ENCODE measurements at regions not wholly inside any gene's neighbourhood (a gene's known extent, or its start where the extent isn't known, plus 50 kb on each side); places are given as distances from the start of the nearest gene placed in this dataset.
"Not testable (repeated sequence)": the region's sequence is repeated elsewhere in the genome, so short reads cannot be mapped to it uniquely, and the experiment has no call there.

DNA sequence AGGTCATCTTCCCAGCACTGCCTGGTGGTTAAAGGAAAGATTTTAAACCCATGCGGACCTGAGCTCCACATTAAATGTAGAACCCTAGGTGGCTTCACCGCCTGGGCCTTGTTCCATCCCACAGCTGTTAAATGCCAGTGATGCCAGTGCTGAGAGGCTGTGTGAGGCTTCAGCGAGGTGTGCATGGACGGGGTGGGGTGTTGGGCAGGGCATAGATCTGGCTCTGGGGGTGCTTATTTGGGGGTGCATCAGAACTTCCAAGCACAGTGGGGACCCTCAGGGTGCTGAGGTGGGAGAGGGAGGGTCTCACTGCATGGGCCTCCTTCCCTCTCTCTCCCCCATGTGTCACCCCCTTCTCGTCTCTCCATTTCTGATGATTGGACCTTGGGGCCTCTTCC lies 90.1 kb upstream of the B3GAT1 start:
- in situ Hi-C loops (cut with HindIII; ENCODE audit: low sequenced_read_pairs): no loop called here
- DNase-seq (ENCODE audit: low spot score): no peak

DNA sequence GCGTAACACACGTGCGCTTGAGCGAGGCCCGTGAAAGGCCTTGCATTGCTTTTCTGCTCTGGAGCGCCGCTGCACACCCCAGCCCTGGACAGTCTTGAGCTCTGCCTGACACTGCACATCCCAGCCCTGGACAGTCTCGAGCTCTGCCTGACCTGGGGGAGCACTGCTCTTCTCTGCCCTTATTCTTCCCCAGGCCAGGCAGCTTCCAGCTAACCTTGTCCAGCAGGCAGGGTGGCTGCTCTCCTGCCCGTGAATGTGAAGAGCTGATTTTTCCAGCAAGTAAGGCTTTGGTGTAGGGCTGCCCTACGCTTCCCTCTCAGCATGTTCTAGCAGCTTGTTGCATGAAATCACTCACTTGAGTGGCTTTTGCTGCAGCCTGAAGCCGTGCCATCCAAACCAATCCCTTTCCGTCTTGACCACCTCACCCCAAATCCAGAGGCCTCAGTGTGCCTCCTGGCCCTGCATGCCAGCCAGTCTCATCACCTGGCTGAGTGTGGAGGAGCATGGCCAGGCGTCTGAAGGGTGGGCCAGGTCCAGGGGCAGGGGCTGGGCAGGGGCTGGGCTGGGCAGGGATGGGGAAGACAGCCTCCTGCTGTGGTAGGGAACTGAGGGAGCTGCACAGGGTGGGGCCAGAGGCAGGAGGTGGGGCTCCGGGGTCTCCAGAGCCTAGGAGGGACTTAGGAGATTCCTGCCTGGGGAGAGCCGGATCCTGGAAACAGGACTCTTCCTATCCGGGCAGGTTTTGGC lies 89.5 kb upstream of the B3GAT1 start:
- no peak for DNase-seq (ENCODE audit: low spot score)
- in situ Hi-C loops (cut with HindIII; ENCODE audit: low sequenced_read_pairs): no loop called here

DNA sequence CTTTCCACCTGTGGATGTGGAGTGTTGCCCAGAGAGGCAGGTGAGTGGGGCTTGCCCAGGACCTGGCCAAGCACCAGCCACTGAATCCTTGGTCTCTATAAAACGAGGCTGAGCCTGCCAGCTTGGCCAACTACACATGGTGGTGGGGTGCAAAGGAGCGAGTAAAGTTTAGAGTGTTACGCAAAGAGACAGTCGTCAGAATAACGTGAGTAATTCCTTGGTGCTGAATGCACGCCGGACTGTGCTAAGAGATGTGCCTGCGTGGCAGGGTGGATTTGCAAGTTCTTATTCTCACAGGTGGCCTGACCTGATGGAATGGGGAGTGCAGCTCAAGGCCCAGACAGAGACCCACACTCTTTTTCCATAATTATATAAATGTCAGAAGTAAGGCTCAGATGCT lies 88.6 kb upstream of the B3GAT1 start:
- in situ Hi-C loops (cut with HindIII; ENCODE audit: low sequenced_read_pairs): no loop called here
- no peak for DNase-seq (ENCODE audit: low spot score)

DNA sequence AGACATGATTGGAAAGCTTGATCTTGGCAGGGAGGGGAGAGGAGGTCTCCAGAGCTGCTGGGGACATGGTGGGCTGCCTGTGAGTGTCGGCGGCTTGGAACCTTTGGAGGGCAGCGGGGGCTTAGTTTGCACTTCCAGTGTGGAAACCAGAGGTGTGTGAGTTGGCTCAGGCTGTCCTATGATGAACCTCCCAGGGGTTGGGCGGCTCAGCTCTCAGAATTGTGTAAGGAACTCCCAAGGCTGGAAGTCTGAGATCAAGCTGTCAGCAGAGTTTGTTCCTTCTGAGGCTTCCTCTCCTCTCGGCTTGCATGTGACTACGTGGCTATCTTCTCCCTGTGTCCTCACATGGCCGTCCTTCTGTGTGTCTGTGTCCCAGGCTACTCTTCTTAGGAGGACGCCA lies 87.9 kb upstream of the B3GAT1 start:
- in situ Hi-C loops (cut with HindIII; ENCODE audit: low sequenced_read_pairs): no loop called here
- no peak for DNase-seq (ENCODE audit: low spot score)

DNA sequence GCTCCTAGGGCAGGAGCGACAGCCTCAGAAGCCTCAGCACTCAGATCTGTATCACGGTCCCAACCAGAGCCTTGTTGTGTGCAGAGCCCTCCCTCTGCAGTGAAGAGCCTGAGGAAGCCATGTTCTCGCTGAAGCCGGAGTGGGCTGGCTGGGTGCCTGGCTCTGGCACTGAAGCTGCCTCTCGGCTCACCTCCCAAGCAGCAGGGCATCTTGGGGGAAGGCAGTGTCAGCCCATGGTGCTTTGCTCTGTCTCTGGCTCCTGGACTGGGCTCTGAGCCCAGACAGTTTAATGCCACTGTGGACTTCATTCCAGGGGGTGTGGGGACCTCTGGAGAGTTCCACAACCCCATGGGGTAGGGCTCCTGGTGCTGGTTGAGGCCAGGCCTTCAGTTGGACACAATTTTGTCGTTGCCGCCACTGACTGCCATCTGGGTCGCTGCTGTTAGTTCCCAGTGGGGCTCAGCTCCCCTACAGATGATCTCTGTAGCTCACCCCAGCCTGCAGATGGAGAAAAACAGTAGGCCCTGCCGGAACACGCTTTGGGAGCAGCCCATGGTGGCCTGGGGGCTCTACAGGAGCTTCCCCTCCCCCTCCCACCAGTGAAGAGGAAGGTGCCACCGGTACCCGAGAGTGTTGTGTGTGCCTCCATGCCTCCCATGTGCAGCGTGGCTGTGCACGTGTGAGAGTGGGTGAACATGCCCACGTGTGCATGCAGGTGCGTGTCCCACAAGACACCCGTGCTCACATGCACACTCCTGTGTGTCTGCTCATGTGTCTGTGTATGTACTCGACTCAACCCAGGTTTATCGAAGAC lies 86.5 kb upstream of the B3GAT1 start:
- in situ Hi-C loops (cut with HindIII; ENCODE audit: low sequenced_read_pairs): no loop called here
- peak; percentile 78 for DNase-seq (ENCODE audit: low spot score)

DNA sequence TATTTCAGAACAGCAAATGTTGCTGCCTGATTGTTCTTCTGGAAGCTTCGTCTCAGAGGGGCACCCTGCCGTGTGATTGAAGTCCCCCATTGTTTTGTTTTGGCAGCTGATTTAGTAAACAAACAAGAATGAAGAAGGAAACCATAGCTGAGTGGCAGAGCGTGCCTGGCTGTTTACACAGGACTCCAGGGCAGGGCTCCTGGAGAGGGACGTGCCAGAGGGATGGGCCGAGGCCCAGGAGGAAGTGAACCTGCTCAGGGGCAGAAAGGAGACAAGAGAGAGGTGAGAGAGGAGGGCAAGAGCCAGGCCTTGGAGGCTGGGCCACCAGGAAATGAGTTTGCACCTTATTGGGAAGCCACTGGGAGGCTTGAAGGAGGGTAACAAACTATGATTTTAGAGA lies 85.5 kb upstream of the B3GAT1 start:
- DNase-seq (ENCODE audit: low spot score): no peak
- in situ Hi-C loops (cut with HindIII; ENCODE audit: low sequenced_read_pairs): no loop called here

DNA sequence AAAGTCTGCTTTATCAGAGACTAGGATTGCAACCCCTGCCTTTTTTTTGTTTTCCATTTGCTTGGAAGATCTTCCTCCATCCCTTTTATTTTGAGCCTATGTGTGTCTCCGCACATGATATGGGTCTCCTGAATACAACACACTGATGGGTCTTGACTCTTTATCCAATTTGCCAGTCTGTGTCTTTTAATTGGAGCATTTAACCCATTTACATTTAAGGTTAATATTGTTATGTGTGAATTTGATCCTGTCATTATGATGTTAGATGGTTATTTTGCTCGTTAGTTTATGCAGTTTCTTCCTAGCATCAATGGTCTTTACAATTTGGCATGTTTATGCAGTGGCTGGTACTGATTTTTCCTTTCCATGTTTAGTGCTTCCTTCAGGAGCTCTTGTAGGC lies 84.0 kb upstream of the B3GAT1 start:
- DNase-seq (ENCODE audit: low spot score); in situ Hi-C loops (cut with HindIII; ENCODE audit: low sequenced_read_pairs): not testable (repeated sequence)

DNA sequence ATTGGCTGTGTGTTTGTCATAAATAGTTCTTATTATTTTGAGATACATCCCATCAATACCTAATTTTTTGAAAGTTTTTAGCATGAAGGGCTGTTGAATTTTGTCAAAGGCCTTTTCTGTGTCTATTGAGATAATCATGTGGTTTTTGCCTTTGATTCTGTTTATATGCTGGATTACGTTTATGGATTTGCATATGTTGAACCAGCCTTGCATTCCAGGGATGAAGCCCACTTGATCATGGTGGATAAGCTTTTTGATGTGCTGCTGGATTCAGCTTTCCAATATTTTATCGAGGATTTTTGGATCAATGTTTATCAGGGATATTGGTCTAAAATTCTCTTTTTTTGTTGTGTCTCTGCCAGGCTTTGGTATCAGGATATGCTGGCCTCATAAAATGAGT lies 82.4 kb upstream of the B3GAT1 start:
- in situ Hi-C loops (cut with HindIII; ENCODE audit: low sequenced_read_pairs); DNase-seq (ENCODE audit: low spot score): not testable (repeated sequence)

DNA sequence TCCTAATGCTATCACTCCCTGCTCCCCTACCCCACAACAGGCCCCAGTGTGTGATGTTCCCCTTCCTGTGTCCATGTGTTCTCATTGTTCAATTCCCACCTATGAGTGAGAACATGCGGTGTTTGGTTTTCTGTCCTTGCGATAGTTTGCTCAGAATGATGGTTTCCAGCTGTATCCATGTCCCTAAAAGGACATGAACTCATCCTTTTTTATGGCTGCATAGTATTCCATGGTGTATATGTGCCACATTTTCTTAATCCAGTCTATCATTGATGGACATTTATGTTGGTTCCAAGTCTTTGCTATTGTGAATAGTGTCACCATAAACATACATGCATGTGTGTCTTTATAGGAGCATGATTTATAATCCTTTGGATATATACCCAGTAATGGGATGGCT lies 80.4 kb upstream of the B3GAT1 start:
- in situ Hi-C loops (cut with HindIII; ENCODE audit: low sequenced_read_pairs); DNase-seq (ENCODE audit: low spot score): not testable (repeated sequence)

DNA sequence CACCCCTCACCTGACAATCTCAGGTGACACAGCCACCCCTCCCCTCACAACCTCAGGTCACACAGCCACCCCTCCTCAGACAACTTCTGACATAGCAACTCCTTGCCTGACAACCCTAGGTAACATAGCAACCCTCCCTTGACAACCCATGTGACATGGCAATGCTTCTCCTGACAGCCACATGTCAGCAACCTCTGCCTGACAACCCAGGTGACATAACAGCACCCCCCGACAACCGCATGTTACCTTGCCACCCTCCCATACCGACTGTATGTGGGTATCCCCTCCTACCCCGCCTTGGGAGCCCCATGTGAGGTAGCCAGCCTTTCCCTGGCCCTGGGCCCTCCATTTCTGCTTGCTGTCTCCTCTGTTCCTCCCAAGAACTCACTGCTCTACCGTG lies 77.7 kb upstream of the B3GAT1 start:
- DNase-seq (ENCODE audit: low spot score): no peak
- in situ Hi-C loops (cut with HindIII; ENCODE audit: low sequenced_read_pairs): no loop called here

DNA sequence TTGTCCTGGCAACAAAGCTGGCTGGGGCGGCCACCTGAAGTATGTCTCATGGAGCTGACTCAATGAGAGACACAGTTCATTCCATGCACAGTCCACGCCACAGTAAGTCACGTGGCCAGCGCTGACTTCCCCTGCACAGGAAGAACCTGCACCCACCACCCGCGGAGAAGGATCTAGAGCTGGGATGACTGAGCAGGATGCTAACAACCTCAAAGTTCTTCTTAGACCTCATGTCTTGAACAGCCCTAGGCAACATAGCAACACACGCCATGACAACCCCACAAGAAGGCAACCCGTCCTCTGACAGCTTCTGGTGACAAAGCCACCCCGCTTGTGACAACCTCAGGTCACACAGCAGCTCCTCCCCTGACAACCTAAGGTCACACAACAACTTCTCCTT lies 76.9 kb upstream of the B3GAT1 start:
- in situ Hi-C loops (cut with HindIII; ENCODE audit: low sequenced_read_pairs): no loop called here
- DNase-seq (ENCODE audit: low spot score): no peak

DNA sequence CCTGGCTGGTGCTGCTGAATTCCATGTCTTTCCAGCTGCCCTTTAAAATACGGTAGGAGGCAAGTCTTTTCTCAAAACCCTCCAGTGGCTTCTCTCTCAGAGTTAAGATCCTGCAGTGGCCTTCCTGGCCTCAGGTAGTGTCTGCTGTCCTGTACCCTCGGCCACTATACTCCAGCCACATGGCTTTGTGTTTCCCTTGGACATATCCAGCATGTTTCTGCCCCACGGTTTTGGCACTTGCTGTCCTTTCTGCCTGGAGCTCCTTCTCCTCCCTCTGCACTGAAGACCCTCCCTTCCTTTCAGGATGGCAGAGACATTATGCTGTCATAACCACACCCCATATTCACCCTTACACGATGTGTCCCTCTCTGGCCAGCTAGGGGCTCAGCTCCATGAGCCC lies 76.5 kb upstream of the B3GAT1 start:
- no peak for DNase-seq (ENCODE audit: low spot score)
- in situ Hi-C loops (cut with HindIII; ENCODE audit: low sequenced_read_pairs): no loop called here

DNA sequence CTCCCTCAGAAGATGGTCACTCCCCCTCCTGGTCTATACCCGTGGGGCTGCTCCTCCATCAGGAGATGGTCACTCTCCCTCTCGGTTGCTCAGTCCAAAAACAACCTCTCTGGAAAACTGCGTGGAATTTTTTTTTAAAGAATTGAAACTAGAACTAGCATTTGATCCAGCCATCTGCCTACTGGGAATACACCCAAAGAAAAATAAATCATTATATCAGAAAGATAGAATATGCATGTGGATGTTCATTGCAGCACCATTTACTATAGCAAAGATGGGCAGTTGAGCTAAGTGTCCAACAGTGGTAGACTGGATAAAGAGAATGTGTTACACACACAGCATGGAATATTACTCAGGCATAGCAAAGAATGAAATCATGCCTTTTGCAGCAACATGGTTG lies 75.7 kb upstream of the B3GAT1 start:
- DNase-seq (ENCODE audit: low spot score): no peak

DNA sequence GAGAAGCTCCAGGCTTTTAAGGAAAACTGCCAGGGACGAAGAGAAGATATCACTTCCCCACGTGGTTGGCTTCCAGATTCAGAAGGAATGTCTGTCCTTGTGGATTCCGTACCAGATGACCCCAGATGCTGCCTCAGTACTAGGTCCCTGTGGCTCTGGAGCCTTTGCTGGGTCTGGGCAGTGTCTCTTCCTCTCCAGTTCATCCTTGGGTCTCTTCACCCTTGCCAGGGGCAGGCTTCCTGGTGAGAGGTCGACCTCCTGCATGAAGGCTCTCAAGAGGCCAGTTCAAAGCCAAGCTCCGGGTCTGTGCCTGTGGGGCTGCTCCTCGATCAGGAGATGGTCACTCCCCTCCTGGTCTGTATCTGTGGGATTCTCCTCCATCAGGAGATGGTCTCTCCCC lies 74.7 kb upstream of the B3GAT1 start:
- no peak for DNase-seq (ENCODE audit: low spot score)
- in situ Hi-C loops (cut with HindIII; ENCODE audit: low sequenced_read_pairs): no loop called here

More for the DNA sequence above, 75.7 kb upstream of the B3GAT1 start:
- in situ Hi-C loops (cut with HindIII; ENCODE audit: low sequenced_read_pairs): no loop called here

DNA sequence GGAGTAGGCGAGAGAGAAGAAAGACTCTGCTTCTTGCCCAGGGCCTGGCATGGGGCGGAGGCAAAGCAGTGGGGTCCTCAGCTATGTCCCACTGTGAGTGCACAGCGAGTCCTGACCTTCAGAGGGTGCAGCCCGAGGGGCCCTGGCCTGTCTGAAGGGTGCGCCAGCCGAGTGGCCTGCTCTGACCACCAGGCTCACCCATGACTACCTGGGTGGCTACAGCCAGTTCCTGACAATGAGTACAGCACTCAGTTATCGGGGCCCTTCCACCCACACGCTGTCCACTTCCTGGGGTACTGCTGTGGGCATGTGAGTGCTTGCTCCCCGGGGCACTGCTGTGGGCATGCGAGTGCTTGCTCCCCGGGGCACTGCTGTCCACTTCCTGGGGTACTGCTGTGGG lies 74.1 kb upstream of the B3GAT1 start:
- in situ Hi-C loops (cut with HindIII; ENCODE audit: low sequenced_read_pairs): no loop called here
- DNase-seq (ENCODE audit: low spot score): no peak

DNA sequence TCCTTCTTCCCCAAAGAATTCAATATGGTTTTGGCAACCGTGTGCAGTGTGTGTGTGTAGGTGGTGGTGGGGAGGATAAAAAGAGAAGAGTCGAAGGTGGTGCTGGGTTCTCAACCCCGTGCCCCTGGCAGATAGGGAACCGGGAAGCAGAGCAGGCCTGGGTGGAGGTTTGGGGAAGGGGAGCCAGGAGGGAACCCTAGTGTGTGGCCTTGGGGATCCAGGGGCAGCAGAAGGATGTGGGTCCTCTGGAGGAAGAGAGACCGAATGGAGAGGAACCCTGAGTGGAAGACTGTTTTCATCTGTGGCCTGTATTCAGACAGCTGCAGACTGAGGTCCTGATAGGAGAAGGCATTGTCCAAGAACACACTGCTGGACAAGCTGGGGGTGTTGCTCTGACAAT lies 73.3 kb upstream of the B3GAT1 start:
- in situ Hi-C loops (cut with HindIII; ENCODE audit: low sequenced_read_pairs): no loop called here
- no peak for DNase-seq (ENCODE audit: low spot score)

DNA sequence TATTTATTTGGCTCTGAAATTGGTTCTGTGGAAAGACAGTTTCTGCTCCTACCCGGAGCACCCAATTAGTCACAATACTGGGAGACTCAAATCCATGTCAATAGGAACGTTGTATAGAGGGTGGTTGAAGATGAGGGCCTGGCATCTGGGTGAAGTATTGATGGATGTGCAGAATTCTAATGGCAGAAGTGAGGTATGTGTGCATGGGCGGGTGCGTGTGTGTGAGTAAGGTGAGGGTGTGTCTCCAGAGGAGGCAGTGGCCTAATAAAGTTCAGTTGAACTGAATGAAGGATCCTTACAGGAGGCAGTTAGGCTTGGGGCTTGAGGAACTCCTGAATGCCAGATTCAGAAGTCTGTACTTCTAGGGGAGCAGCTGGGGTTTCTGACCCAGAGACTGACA lies 71.8 kb upstream of the B3GAT1 start:
- in situ Hi-C loops (cut with HindIII; ENCODE audit: low sequenced_read_pairs): no loop called here
- DNase-seq (ENCODE audit: low spot score): no peak

DNA sequence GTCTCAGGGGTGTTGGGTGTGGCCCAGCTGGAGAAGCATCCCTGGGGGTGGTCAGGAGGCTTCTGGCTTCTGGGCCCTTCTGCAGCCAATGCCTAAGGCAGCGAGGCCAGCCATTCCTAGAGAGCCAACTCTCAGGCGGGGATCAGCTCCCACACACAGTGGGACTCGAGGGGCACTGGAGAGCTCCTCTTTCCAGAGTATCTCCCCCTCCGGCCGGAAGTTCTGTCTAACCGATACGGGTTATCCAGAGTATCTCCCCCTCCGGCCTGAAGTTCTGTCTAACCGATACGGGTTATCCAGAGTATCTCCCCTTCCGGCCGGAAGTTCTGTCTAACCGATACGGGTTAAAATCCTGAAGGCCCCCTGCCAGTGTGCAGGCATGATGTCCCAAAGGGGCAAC lies 71.2 kb upstream of the B3GAT1 start:
- in situ Hi-C loops (cut with HindIII; ENCODE audit: low sequenced_read_pairs): no loop called here
- DNase-seq (ENCODE audit: low spot score): no peak

DNA sequence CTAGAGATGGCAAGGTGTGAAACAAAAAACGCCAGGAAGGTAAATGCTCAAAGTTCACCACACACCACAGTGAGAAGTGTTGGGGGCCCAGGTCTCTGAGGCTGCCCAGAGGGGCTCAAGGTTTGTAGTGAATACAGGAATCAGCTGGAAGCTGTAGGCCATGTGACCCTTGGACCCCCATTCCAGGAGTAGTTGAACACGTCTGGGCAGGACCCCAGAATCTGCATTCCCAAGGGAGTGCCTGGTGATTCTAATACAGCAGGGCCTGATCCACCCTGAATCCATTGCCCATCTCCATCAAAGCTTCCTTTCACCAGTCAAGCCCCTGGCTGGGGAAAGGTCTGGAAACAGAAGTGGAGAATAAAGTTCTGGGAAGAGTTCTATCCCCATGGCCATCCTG lies 70.8 kb upstream of the B3GAT1 start:
- in situ Hi-C loops (cut with HindIII; ENCODE audit: low sequenced_read_pairs): no loop called here
- DNase-seq (ENCODE audit: low spot score): no peak

DNA sequence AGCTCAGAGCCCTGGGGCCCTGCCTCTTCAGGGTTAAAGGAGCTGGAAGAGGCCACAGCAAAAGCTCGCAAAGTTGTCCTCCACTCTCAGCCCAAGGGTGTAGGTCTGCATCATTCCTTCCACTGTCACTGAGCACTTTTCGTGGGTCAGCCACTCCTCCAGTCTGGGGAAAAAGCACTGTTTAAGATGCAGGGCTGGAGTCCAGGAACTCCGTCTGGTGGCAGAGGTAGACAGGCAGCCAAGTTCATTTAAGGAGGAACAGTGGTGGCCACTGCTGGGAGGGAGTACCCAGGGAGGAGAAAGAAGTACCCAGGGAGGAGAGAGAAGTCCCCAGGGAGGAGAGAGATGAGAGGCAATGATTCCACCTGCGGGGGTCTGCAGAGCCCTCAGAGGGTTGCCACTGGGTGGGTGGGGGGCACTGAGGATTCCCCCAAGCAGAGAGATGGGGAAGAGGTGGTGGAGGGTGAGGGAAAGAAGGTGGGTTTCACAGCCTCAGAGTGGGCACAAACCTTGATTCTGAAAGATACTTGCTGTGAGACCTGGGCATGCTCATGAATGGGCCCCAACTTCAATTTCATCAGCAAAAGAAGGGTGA lies 70.0 kb upstream of the B3GAT1 start:
- in situ Hi-C loops (cut with HindIII; ENCODE audit: low sequenced_read_pairs): no loop called here
- no peak for DNase-seq (ENCODE audit: low spot score)
